ENCODE measurements at regions not wholly inside any gene's neighbourhood (a gene's known extent, or its start where the extent isn't known, plus 50 kb on each side); places are given as distances from the start of the nearest gene placed in this dataset.
"Not testable (repeated sequence)": the region's sequence is repeated elsewhere in the genome, so short reads cannot be mapped to it uniquely, and the experiment has no call there.

DNA sequence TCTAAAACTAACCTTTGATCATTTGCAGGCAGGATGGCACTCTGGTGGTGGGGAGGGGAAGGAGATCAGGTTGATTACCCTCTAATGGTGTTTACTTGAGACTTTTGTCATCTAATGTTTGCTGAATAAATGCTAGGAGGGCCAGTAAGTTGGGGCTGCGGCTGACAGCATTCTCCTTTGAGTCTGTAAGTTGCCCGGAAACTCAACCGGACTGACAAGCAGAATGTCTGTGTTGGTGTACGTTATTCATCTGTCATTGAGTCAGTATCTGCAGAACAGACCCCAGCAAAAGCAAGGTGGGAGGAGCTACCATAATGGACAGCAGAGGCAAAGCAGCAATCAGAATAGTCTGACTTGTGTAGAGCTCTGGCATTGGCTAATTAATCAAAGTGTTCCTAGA, 1210.6 kb upstream of the PABPC4L start:
- H4K20me1 ChIP-seq (ENCODE audit: low read depth, low read length), result no peaks in the 10 kb centered on the region
- H3K4me3 ChIP-seq (ENCODE audit: insufficient read depth, low read length, poor library complexity, severe bottlenecking), result no peak overlapping the region
- no peaks in the 10 kb centered on the region for H3K79me2 ChIP-seq (ENCODE audit: insufficient read depth, low read length)
- no peaks in the 10 kb centered on the region for H3K9me3 ChIP-seq (ENCODE audit: insufficient read depth, low read length)
- no peaks in the 10 kb centered on the region for H3F3A ChIP-seq (ENCODE audit: insufficient read depth)
- no peak overlapping the region for H3K4me2 ChIP-seq (ENCODE audit: low read depth, low read length, poor library complexity, severe bottlenecking)
- no peak overlapping the region for H3K9ac ChIP-seq (ENCODE audit: low read length)
- H3K9me2 ChIP-seq (replicated peaks; ENCODE audit: insufficient read depth, low read length), result no peaks in the 10 kb centered on the region
- H3K36me3 ChIP-seq (ENCODE audit: low read length), result no peaks in the 10 kb centered on the region
- H3K27ac ChIP-seq (ENCODE audit: low read depth, low read length), result no peak overlapping the region
- no peaks in the 10 kb centered on the region for H3K27me3 ChIP-seq (ENCODE audit: low read length)
- TF ChIP-seq CTCF (IDR thresholded peaks at IDR 0.05; ENCODE audit: insufficient read depth, low read length, poor library complexity, severe bottlenecking), result no peak
- TF ChIP-seq EZH2phosphoT487 (conservative IDR thresholded peaks at IDR 0.05; ENCODE audit: low read length), result no peak
- no peak overlapping the region for H2AFZ ChIP-seq (ENCODE audit: low read depth, low read length, severe bottlenecking)

DNA sequence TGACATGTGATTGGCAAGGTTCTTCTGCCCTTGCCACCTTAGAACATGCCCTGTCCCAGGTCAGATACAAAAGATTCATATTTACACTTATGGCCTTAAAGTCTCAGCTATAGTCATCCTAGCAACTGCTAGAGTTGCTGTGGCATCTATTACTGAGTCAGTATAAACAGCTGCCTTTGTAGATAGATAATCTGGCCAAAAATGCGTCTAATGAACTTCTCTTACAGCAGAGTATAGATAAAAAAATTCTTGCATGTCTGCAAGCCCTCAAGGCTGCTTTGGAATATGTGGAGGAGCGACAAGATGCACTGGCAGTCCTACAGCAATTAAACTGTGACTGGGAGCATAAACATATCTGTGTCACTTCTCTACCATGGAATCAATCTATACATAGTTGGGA, 1209.7 kb upstream of the PABPC4L start:
- no peak overlapping the region for H3K4me2 ChIP-seq (ENCODE audit: low read depth, low read length, poor library complexity, severe bottlenecking)
- H3K36me3 ChIP-seq (ENCODE audit: low read length), result no peaks in the 10 kb centered on the region
- H4K20me1 ChIP-seq (ENCODE audit: low read depth, low read length), result no peaks in the 10 kb centered on the region
- no peak overlapping the region for H3K27ac ChIP-seq (ENCODE audit: low read depth, low read length)
- no peaks in the 10 kb centered on the region for H3K9me3 ChIP-seq (ENCODE audit: insufficient read depth, low read length)
- H3K79me2 ChIP-seq (ENCODE audit: insufficient read depth, low read length), result no peaks in the 10 kb centered on the region
- TF ChIP-seq EZH2phosphoT487 (conservative IDR thresholded peaks at IDR 0.05; ENCODE audit: low read length), result no peak
- TF ChIP-seq CTCF (IDR thresholded peaks at IDR 0.05; ENCODE audit: insufficient read depth, low read length, poor library complexity, severe bottlenecking), result no peak
- no peak overlapping the region for H3K4me3 ChIP-seq (ENCODE audit: insufficient read depth, low read length, poor library complexity, severe bottlenecking)
- no peak overlapping the region for H3K9ac ChIP-seq (ENCODE audit: low read length)
- no peaks in the 10 kb centered on the region for H3K9me2 ChIP-seq (replicated peaks; ENCODE audit: insufficient read depth, low read length)
- H3K27me3 ChIP-seq (ENCODE audit: low read length), result no peaks in the 10 kb centered on the region
- H3F3A ChIP-seq (ENCODE audit: insufficient read depth), result no peaks in the 10 kb centered on the region
- no peak overlapping the region for H2AFZ ChIP-seq (ENCODE audit: low read depth, low read length, severe bottlenecking)

- H3F3A ChIP-seq (ENCODE audit: insufficient read depth); H3K27me3 ChIP-seq (ENCODE audit: low read length); H4K20me1 ChIP-seq (ENCODE audit: low read depth, low read length); H3K27ac ChIP-seq (ENCODE audit: low read depth, low read length); H3K9me2 ChIP-seq (replicated peaks; ENCODE audit: insufficient read depth, low read length); H3K4me2 ChIP-seq (ENCODE audit: low read depth, low read length, poor library complexity, severe bottlenecking); H3K36me3 ChIP-seq (ENCODE audit: low read length); H3K9me3 ChIP-seq (ENCODE audit: insufficient read depth, low read length); H3K9ac ChIP-seq (ENCODE audit: low read length); H3K79me2 ChIP-seq (ENCODE audit: insufficient read depth, low read length); H2AFZ ChIP-seq (ENCODE audit: low read depth, low read length, severe bottlenecking); H3K4me3 ChIP-seq (ENCODE audit: insufficient read depth, low read length, poor library complexity, severe bottlenecking): not testable (repeated sequence)
These were observed 1207.7 kb upstream of the PABPC4L start for GRCh38 chr4:135409261-135409660.

DNA sequence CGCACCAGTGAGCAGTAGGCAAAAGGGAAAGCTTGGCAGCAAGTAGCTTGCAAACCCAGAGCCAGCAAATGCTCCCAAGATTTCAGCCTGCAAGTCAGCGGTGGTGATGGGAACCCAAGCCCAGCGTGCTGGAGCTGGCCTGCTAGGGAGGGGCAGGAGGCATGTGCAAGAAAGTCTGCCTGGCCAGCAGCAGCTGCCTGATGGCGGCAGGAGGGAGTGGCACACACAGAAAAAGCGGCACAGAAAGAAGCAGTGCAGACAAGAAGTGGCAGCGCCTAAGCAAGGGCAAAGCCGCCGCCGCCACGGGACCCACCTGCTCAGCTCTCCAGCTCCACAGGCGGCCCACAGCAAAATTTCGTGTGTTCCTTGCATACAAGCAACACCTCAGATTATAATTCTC, 1206.5 kb upstream of the PABPC4L start:
- H4K20me1 ChIP-seq (ENCODE audit: low read depth, low read length), result no peaks in the 10 kb centered on the region
- H3K9me2 ChIP-seq (replicated peaks; ENCODE audit: insufficient read depth, low read length), result no peaks in the 10 kb centered on the region
- H3K4me2 ChIP-seq (ENCODE audit: low read depth, low read length, poor library complexity, severe bottlenecking), result no peak overlapping the region
- no peaks in the 10 kb centered on the region for H3K36me3 ChIP-seq (ENCODE audit: low read length)
- H3F3A ChIP-seq (ENCODE audit: insufficient read depth), result no peaks in the 10 kb centered on the region
- no peak overlapping the region for H2AFZ ChIP-seq (ENCODE audit: low read depth, low read length, severe bottlenecking)
- H3K27ac ChIP-seq (ENCODE audit: low read depth, low read length), result no peak overlapping the region
- no peak for TF ChIP-seq EZH2phosphoT487 (conservative IDR thresholded peaks at IDR 0.05; ENCODE audit: low read length)
- no peak for TF ChIP-seq CTCF (IDR thresholded peaks at IDR 0.05; ENCODE audit: insufficient read depth, low read length, poor library complexity, severe bottlenecking)
- H3K27me3 ChIP-seq (ENCODE audit: low read length), result no peaks in the 10 kb centered on the region
- H3K79me2 ChIP-seq (ENCODE audit: insufficient read depth, low read length), result no peaks in the 10 kb centered on the region
- no peaks in the 10 kb centered on the region for H3K9me3 ChIP-seq (ENCODE audit: insufficient read depth, low read length)
- H3K4me3 ChIP-seq (ENCODE audit: insufficient read depth, low read length, poor library complexity, severe bottlenecking), result no peak overlapping the region
- no peak overlapping the region for H3K9ac ChIP-seq (ENCODE audit: low read length)

DNA sequence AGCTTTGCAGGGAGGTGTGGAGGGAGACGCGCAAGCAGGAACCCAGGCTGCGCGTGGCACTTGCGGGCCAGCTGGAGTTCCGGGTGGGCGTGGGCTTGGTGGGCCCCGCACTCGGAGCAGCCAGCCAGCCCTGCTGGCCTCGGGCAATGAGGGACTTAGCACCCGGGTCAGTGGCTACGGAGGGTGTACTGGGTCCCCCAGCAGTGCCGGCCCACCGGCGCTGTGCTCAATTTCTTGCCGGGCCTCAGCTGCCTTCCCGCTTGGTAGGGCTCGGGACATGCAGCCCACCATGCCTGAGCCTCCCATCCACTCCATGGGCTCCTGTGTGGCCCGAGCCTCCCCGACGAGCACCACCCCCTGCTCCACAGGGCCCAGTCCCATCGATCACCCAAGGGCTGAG, 1205.0 kb upstream of the PABPC4L start:
- not testable (repeated sequence) for H3K4me3 ChIP-seq (ENCODE audit: insufficient read depth, low read length, poor library complexity, severe bottlenecking); H3K27me3 ChIP-seq (ENCODE audit: low read length); H3F3A ChIP-seq (ENCODE audit: insufficient read depth); H3K9ac ChIP-seq (ENCODE audit: low read length); H3K4me2 ChIP-seq (ENCODE audit: low read depth, low read length, poor library complexity, severe bottlenecking); H4K20me1 ChIP-seq (ENCODE audit: low read depth, low read length); H3K79me2 ChIP-seq (ENCODE audit: insufficient read depth, low read length); H3K36me3 ChIP-seq (ENCODE audit: low read length); H2AFZ ChIP-seq (ENCODE audit: low read depth, low read length, severe bottlenecking); H3K9me2 ChIP-seq (replicated peaks; ENCODE audit: insufficient read depth, low read length); H3K27ac ChIP-seq (ENCODE audit: low read depth, low read length); H3K9me3 ChIP-seq (ENCODE audit: insufficient read depth, low read length)

All from SU-DHL-6 (cell line).